LNCaP clone FGC (cell line): ENCODE measurements at regions not wholly inside any gene's neighbourhood (a gene's known extent, or its start where the extent isn't known, plus 50 kb on each side); places are given as distances from the start of the nearest gene placed in this dataset.
"Not testable (repeated sequence)": the region's sequence is repeated elsewhere in the genome, so short reads cannot be mapped to it uniquely, and the experiment has no call there.

Experiments
- DNase-seq: peaks from one replicate; pipeline ENCODE4 v3.0.0-alpha.2; 2011; ENCODE audit warnings: low read depth
- H3K4me3 ChIP-seq: 2 replicates; pipeline ENCODE4 v1.5.1; 2011; ENCODE audit warnings: mild to moderate bottlenecking, low read depth, low read length, control low read depth
- TF ChIP-seq, protein P1 (sequence below): IDR thresholded peaks from 2 replicates; pipeline ENCODE4 v1.5.1; 2012; ENCODE audit warnings: mild to moderate bottlenecking; ENCODE audit not compliant: control insufficient read depth, insufficient read depth; ENCODE audit errors: extremely low read depth

DNA sequence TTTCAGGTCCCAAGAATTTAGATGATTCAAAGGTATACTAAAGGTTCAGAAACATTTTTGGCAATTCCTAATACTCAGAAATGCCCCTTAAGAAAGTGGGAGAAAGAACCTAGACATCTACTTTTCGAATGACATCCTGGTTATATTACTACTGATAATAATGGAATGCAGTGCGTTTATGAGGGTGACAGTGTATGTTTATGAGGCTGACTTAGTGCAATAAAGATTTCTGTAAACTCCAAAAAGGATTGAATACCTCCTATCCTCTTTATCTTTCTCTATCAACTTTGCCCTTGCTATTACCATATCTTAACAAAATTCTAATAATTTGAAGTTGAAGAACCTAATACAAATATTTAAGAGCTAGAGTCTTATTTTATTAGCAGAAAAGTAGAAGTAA lies 348.9 kb upstream of the EPHA6 start:
- no peak overlapping the region for H3K4me3 ChIP-seq
- DNase-seq, result peak; percentile 22
- TF ChIP-seq, protein P1, sequence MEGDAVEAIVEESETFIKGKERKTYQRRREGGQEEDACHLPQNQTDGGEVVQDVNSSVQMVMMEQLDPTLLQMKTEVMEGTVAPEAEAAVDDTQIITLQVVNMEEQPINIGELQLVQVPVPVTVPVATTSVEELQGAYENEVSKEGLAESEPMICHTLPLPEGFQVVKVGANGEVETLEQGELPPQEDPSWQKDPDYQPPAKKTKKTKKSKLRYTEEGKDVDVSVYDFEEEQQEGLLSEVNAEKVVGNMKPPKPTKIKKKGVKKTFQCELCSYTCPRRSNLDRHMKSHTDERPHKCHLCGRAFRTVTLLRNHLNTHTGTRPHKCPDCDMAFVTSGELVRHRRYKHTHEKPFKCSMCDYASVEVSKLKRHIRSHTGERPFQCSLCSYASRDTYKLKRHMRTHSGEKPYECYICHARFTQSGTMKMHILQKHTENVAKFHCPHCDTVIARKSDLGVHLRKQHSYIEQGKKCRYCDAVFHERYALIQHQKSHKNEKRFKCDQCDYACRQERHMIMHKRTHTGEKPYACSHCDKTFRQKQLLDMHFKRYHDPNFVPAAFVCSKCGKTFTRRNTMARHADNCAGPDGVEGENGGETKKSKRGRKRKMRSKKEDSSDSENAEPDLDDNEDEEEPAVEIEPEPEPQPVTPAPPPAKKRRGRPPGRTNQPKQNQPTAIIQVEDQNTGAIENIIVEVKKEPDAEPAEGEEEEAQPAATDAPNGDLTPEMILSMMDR, result no peak

DNA sequence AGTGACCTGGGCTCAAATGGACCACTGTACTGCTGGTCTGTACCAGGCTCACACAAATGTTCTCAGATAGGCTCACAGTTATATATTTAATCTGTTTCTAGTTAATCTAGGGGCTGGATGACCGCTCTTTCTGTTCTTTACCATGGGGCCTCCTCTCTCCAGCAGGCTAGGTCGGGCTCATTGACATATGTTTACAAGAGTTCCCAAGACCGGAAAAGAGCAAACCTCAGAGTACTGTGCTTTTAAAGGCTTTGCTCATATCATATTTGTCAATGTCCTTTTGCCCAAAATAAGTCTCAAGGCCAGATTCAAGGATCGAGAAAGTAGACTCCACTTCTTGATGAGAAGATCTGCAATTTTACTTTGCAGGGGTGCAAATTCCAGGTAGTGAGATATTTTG lies 348.0 kb upstream of the EPHA6 start:
- DNase-seq, result no peak
- H3K4me3 ChIP-seq, result no peak overlapping the region
- TF ChIP-seq, protein P1, result no peak

DNA sequence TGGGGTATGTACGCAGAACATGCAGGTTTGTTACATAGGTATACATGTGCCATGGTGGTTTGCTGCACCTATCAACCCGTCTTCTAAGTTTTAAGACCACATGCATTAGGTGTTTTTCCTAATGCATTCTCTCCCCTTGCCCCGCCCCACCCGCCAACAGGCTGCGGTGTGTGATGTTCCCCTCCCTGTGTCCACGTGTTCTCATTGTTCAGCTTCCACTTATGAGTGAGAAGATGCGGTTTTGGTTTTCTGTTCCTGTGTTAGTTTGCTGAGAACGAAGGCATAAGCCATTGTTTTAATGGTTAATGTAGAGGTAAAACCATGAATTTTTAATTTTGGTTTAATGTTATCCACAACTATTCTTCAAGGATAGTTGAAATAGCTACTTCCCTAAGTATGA lies 346.8 kb upstream of the EPHA6 start:
- H3K4me3 ChIP-seq, result no peak overlapping the region
- no peak for DNase-seq
- TF ChIP-seq, protein P1, result no peak

DNA sequence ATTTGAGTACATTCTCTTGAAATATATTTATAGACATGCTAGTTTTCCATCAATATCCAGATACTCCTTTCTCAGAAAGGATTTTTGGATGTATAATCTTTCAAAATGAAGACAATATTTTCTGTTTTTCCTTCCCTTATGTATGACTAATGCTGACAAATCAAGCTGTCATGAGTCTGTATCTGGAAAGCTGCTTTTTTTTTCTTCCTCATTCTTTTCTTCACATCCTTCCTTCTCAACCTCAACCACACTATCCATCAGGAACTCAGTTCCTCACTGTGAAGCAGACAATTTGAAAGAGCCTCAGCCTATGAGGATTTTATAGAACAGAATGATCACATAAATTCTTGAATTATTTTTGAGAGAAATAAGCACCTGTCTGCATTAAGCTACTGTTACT lies 335.9 kb upstream of the EPHA6 start:
- TF ChIP-seq, protein P1, result no peak
- H3K4me3 ChIP-seq, result no peak overlapping the region
- no peak for DNase-seq

DNA sequence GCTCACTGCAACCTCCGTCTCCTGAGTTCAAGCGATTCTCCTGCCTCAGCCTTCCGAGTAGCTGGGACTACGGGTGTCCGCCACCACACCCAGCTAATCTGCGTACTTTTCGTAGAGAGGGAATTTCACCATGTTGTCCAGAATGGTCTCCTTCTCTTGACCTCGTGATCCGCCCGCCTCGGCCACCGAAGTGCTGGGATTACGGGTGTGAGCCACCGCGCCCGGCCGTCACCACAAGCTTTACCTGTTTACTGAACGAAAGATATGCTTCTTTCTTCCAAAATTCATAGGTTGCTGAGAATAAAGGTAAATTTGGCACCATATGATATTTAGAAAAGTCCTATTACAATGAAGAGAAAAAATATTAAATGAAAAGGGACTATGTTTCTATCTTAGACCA lies 333.5 kb upstream of the EPHA6 start:
- TF ChIP-seq, protein P1, result no peak
- H3K4me3 ChIP-seq, result no peak overlapping the region
- no peak for DNase-seq

DNA sequence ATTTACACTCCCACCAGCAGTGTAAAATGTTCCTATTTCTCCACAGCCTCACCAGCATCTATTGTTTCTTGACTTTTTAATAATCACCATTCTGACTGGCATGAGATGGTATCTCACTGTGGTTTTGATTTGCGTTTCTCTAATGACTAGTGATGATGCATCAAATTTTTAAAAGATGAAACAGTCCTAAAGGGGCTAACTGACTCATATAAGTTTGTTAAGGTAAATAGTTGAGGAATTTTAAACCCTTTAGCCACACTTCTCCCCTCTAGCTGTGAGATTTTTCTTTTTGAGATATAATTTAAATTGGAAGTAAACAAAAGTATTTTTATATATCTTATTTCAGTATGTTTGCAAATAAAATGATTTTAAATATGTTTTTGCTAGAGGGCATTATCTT lies 331.2 kb upstream of the EPHA6 start:
- peak; percentile 47 for DNase-seq
- H3K4me3 ChIP-seq, result not testable (repeated sequence)

DNA sequence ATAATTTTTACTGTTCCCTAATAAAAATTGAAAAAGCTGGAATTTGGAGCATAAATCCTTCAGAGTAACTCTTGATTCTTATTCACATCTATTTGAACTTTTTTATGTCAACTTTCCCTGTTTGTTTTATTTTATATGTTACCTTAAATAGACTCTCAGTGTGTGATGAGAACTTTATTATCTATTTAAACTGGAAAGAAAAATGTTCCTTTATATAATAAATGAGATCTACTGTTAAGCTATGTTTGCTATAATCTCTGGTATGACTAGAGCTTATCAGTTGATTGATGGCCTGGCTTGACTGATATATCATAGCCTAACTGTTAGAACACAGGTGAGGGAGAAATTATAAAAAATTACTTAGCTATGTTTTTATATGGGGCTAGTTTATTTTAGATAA lies 330.6 kb upstream of the EPHA6 start:
- DNase-seq, result peak; percentile 87
- no peak overlapping the region for H3K4me3 ChIP-seq
- TF ChIP-seq, protein P1, result no peak

DNA sequence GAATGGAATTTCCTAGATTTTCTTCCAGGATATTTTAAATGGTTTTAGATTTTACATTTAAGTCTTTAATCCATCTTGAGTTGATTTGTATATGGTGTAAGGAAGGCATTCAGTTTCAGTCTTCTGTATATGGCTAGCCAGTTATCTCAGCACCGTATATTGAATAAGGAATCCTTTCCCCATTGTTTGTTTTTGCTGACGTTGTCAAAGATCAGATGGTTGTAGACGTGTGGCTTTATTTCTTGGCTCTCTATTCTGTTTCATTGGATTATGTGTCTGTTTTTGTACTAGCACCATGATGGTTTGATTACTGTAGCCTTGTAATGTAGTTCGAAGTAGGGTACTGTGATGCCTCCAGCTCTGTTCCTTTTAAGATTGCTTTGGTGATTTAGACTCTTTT lies 325.7 kb upstream of the EPHA6 start:
- DNase-seq, result no peak
- TF ChIP-seq, protein P1, result no peak
- no peak overlapping the region for H3K4me3 ChIP-seq
